ENCODE measurements at regions not wholly inside any gene's neighbourhood (a gene's known extent, or its start where the extent isn't known, plus 50 kb on each side); places are given as distances from the start of the nearest gene placed in this dataset.
"Not testable (repeated sequence)": the region's sequence is repeated elsewhere in the genome, so short reads cannot be mapped to it uniquely, and the experiment has no call there.

DNA sequence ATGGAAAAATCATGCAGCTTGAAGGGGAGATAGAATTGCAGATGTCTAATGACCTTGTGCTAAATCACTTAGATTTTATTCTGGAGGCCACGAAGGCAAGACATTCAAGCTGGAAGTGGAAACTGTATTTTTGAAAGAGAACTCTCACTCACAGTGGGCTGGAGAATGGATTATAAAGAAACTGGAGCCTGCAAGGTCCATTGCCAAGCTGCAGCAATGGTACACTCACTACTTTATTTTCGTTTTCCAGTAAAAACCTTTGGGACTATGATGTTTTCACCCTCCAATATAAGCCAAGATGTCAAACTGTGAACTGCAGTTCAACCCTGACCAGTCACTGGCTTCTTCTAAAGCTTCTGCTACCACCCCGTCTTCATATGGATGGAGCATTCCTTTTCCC lies 62.0 kb downstream of the SKIDA1 start:
- DNase-seq (ENCODE audit: low read depth, low spot score), result no peak

DNA sequence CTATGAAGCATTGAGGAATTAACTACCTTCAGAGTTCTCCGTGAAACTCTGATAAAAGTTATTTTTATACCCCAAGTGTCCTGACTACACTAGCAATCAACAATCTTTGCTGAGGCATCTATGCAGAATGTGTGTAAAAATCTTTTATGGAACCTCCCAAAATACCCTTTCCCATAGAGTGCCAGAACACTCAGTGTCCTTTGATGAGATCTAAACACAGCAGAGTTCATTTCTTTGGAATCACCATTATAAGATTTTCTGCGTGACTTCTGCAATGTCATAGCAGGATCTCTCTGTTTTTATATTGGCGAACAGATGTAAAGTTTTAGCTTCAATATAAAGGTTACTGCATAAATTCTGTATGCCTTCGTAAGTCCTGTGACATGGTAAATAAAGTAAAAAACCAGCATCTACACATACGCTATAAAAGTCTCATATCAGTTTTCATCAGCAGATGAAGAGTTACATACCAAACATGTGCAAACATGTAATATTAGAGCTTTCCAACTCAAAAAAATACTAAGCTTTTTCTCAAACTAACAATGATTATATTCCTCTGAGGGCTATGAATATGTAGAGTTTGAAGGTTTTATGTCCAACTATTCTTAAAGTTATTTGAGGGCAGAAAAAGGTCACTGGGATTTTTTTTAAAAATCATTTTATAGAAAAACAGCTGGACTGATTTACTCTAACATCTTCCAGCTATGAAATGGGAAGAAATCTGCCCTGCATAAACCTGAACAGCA lies 67.2 kb downstream of the SKIDA1 start:
- DNase-seq (ENCODE audit: low read depth, low spot score), result no peak
- H3K27ac ChIP-seq, result no peak overlapping the region

More for the DNA sequence above, 62.0 kb downstream of the SKIDA1 start:
- no peak overlapping the region for H3K27ac ChIP-seq

DNA sequence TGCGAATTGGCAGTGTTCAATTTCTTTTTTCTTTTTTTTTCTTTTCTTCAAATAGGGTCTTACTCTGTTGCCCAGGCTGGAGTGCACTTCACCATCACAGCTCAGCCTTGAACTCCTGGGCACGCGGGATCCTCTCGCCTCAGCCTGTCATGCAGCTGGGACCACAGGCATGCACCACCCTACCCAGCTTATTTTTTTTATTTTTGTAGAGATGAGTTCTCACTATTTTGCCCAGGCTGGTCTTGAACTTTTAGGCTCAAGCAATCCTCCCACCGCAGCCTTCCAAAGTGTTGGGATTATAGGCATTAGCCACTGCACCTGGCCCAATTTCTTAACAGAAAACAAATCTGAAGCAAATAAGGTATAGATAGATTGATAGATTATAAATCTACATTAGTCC lies 69.3 kb downstream of the SKIDA1 start:
- no peak overlapping the region for H3K27ac ChIP-seq
- no peak for DNase-seq (ENCODE audit: low read depth, low spot score)

DNA sequence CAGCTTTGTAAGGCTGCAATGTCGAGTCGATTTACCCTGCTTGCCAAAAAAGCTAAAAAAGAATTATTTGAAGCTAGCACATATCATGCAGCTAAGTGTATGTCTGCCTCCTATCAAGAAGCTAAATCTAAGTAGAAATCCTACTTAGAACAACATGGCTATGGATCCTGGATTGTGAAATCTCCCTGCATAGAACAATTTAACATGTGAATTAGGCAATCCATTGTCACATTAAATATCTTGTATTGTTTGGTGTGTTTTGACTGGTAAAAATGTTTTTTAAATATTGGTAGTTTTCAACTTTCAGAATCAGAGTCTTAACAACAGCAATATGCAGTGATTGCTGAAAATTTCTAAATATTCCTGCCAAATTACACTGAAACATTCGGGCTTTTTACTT lies 73.3 kb downstream of the SKIDA1 start:
- no peak overlapping the region for H3K27ac ChIP-seq
- DNase-seq (ENCODE audit: low read depth, low spot score), result no peak

DNA sequence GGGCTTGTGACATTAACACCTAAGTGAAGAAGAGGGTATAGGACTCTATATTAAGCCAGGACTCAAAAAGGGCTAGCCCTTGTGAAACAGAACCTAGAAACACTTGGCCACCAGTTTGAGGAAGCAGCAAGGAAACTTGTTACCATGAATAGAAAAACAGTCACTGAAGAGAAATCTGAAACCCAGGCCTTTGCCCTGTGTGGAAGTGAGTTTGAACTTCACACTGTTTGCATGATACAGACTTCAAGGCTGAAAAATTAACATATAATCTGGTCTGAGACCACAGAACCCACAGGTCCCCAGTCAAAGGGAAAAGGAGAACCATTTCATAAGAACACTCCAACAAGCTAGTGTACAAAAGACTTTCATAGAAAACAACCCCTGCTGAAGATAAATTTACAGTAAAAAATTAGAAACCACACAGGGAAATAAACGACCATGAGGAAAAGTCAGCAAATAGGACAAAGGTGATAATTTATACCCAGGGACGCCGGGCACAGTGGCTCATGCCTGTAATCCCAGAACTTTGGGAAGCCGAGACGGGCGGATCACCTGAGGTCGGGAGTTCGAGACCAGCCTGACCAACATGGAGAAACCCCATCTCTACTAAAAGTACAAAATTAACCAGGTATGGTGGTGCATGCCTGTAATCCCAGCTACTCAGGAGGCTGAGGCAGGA lies 76.1 kb downstream of the SKIDA1 start:
- no peak overlapping the region for H3K27ac ChIP-seq
- no peak for DNase-seq (ENCODE audit: low read depth, low spot score)

DNA sequence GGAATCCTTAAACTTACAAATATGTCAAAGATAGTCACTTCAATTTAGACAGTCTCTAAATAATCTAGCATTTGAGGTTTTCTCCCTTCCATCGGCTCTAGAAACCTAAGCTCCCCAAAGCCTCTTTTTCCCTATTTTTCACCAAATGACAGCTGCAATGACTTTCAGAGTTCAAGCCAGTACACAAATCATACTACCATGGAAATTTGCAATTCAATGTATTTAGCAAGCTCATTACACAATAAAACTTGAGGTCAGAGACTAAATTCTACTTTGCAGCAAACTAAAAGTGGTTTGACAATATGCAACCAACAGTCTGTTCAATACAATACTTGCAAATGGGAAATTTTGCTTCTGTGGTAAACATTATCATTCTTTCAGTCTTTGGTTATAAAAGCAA lies 80.3 kb downstream of the SKIDA1 start:
- H3K27ac ChIP-seq, result no peak overlapping the region
- DNase-seq (ENCODE audit: low read depth, low spot score), result no peak

DNA sequence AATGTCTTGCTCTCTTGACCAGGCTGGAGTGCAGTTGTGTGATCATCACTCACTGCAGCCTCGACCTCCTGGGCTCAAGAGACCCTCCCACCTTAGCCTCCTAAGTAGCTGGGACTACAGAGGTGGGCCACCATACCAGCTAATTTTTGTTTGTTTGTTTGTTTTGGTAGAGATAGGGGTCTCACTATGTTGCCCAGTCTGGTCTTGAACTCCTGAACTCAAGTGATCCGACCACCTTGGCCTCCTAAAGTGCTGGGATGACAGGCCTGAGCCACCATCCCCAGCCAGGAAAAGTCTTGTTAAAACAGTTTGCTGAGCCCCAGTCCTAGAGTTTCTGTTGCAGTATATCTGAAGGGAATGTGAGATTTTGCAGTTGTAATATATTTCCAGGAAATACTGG lies 83.9 kb downstream of the SKIDA1 start:
- H3K27ac ChIP-seq, result no peak overlapping the region
- DNase-seq (ENCODE audit: low read depth, low spot score), result no peak

DNA sequence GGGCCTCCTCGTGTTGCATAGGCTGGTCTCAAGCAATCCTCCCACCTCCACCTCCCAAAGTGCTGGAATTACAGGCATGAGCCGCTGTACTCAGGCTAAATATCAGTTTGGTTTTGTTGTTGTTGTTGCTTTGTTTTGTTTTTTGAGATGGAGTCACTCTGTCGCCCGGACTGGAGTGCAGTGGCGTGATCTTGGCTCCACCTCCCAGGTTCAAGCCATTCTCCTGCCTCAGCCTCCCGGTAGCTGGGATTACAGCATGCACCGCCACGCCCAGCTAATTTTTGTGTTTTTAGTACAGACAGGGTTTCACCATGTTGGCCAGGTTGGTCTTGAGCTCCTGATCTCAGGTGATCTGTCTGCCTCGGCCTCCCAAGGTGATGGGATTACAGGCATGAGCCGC lies 86.6 kb downstream of the SKIDA1 start:
- DNase-seq (ENCODE audit: low read depth, low spot score); H3K27ac ChIP-seq: not testable (repeated sequence)

DNA sequence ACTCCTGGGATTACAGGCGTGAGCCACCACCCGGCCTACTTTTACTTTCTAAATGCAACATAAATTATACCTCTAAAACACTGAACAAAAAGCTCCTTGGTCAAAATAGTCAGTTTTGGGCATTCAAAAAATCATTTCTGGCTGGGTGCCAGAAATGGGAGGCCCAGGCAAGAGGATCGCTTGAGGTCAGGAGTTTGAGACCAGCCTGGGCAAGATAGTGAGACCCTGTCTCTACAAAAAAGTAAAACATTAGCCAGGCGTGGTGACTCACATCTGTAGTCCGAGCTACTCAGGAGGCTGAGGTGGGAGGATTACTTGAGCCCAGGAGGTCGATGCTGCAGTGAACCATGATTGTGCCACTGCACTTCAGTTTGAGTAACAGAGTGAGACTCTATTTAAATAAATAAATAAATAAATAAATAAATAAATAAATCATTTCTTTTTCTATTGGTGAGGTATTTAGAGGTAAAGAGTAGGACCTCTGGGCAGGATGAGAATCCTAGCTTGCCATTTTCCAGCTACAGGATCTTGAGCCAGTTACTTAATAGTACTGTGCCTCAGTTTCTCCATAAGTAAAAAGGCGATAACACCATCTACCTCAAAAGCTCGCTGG lies 87.6 kb downstream of the SKIDA1 start:
- no peak for DNase-seq (ENCODE audit: low read depth, low spot score)
- no peak overlapping the region for H3K27ac ChIP-seq

DNA sequence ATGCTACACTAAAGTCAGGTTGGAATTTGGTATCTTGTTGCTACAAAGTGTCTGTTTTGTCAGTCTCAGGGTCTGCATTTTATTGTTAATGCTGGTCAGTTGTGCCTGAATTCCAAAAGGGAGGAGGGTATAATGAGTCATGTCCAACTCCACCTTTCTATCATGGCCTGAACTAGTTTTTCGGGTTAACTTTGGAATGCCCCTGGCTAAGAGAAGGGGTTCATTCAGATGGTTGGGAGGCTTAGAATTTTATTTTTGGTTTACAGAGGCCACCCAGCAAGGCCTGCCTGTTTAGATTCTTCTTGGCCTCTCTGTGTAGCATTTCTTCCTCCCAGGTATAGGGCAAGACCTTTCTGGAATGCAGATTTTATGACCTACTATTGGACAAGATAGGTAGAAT lies 93.2 kb downstream of the SKIDA1 start:
- H3K27ac ChIP-seq, result peak overlapping the region; percentile 4
- DNase-seq (ENCODE audit: low read depth, low spot score), result no peak

DNA sequence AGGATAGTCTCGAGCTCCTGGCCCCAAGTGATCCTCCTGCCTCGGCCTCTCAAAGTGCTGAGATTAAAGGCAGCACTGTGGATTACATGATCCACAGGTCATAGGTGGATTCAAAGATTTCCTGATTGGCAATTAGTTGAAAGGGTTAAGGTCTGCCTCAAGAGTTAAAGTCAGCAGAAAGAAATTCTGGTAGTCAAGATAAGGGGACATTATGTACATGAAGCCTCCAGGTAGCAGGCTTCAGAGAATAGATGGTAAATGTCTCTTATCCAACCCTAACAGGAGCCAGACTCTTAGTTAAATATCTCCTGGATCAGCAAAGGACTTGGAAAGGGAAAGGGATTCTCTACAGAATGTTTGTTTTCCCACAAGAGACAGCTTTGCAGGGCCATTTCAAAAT lies 93.7 kb downstream of the SKIDA1 start:
- DNase-seq (ENCODE audit: low read depth, low spot score), result no peak
- peak overlapping the region; percentile 4 for H3K27ac ChIP-seq

DNA sequence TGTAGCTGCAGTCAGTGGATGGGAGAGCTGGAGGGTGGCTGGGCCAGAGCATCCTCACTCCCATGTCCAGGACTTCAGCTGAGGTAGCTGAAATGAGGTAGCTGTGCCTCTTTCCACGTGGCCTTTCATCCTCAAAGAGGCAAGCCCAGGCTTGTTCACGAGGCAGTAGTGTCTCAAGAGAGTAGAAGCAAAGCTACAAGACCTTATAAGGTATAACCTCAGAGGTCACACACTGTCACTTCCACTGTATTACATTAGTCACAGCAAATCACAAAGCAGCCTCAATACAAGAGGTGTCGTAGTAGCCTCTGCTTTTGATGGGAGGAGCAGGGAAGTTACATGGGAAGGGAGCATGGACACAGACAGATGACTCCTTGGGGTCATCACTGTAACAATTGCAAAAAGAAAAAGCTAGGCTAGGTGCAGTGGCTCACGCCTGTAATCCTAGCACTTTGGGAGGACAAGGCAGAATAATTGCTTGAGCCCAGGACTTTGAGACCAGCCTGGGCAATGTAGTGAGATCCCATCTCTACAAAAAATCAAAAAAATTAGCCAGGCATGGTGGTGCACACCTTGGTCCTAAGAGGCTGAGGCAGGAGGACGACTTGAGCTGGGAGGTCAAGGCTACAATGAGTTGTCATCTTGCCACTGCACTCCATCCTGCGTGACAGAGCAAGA lies 97.5 kb downstream of the SKIDA1 start:
- H3K27ac ChIP-seq, result no peak overlapping the region
- no peak for DNase-seq (ENCODE audit: low read depth, low spot score)

DNA sequence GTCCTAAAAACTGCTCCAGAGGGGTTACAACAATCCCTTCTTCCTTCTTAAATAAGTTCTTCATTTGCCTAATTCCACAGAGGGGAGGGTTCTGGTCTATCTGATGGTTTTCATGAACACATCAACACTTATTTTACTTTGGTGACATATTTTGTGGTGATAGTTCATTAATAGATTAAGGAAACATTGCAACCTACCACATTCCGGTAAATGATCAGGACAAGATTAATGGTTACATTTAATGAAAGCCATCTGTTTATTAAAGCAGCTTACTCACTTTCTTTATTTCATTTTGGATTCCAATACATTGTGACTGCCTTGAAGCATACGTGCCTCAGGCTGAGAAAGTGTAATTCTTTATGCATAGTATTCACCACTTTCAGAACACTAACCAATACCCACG lies 101.0 kb downstream of the SKIDA1 start:
- DNase-seq (ENCODE audit: low read depth, low spot score), result no peak
- H3K27ac ChIP-seq, result no peak overlapping the region

DNA sequence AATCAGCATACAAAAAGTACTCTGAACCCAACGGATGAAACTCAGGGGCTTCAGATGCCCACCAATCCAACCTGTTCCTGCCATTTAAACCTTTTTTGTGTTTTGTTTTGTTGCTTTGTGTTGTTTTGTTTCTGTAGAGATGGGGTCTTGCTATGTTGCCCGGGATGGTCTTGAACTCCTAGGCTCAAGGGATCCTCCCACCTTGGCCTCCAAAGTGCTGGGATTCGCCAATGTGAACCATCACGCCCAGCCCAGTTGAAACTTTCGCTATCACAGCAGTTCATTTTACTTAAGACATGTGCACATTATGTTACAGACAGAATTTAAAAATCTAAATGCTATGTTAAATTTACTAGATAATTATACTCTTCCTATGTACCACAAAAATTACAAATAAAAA lies 101.6 kb downstream of the SKIDA1 start:
- DNase-seq (ENCODE audit: low read depth, low spot score), result no peak
- no peak overlapping the region for H3K27ac ChIP-seq

DNA sequence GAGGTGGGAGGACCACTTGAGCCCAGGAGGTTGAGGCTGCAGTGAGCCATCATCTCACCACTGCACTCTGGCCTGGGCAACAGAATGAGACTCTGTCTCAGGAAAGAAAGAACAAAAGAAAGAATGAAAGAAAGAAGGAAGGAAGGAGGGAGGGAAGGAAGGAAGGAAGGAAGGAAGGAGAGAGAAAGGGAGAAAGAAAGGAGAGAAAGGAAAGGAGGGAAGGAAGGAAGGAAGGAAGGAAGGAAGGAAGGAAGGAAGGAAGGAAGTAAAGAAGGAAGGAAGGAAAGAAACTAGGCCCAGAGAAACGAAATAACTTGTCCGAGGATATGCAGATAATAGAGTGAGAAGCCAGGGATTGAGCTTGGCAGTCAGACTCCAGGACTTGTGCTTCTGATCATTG lies 102.1 kb downstream of the SKIDA1 start:
- no peak overlapping the region for H3K27ac ChIP-seq
- DNase-seq (ENCODE audit: low read depth, low spot score), result no peak

DNA sequence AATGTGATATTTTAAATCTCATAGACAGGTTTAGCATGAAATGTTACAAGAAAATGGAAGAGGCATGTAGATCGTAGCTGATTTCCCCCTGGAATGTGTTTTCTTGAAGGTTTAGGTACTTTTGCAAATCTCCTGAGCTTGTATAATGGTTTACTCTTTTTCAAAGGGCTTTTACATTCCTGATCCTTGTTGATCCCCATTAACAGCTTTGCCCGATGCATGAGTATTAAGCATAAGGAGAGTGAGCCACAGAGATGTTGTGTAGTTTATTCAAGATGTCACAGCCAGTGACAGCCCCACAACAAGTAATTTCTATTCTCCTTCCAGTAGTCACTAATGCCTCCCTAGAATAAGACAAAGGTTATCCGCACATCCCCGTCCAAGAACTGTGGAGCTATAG lies 103.7 kb downstream of the SKIDA1 start:
- DNase-seq (ENCODE audit: low read depth, low spot score), result no peak
- H3K27ac ChIP-seq, result no peak overlapping the region

DNA sequence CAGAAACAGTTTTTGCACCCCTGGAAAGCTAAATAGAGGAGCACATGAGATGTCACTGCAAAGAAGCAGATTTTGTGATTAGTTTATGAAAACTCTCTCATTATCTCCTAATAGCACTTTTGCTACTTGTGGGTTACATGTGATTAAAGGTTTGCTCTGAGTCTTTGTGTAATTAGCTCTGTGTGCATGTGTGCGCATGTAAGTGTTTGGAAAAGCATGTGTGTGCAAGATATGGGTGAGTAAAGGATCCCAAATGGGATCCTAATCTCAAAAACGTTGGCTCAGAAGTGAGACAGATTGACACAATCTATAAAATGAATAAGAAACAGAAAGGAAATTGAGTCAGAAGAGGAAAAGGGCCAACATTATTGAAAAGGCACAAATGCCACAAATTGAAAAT lies 104.5 kb downstream of the SKIDA1 start:
- H3K27ac ChIP-seq, result no peak overlapping the region
- DNase-seq (ENCODE audit: low read depth, low spot score), result no peak

DNA sequence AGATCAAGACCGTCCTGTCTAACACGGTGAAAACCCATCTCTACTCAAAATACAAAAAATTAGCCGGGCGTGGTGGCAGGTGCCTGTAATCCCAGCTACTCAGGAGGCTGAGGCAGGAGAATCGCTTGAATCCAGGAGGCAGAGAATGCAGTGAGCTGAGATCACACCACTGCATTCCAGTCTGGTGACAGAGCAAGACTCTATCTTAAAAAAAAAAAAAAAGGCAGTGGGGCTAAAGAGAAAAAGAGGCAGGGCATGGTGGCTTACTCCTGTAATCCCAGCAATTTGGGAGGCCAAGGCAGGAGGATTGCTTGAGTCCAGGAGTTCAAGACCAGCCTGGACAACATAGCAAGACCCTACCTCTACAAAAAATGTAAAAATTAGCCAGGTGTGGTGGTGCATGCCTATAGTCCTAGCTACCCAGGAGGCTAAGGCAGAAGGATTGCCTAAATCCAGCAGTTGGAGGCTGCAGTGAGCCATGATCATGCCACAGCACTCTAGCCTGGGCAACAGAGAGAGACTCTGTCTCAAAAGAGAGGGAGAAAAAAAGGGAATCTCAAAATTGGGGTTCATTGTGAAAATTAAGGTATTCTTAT lies 106.4 kb downstream of the SKIDA1 start:
- not testable (repeated sequence) for H3K27ac ChIP-seq; DNase-seq (ENCODE audit: low read depth, low spot score)

DNA sequence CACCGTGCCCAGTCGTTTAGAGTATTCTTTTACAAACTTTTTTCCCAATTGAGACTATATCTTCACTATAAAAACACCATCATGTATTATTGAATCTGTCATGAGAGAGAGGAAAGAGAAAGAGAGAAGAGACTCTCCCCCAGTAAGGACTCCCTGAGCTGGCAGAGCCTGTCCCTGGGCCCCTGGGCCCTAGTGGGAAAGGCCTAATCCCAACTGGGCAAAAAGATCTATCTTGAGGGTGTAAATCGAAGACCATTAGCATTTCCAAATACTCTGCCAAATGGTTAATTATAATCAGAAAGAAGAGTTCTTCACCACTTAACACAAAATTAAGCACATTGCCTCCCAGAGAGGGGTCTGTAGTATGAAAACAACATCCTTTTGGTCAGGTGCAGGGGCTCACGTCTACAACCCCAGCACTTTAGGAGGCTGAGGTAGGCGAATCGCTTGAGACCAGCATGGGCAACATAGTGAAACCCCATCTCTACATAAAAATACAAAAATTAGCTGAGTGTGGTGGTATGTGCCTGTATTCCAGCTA lies 108.2 kb downstream of the SKIDA1 start:
- DNase-seq (ENCODE audit: low read depth, low spot score), result no peak

DNA sequence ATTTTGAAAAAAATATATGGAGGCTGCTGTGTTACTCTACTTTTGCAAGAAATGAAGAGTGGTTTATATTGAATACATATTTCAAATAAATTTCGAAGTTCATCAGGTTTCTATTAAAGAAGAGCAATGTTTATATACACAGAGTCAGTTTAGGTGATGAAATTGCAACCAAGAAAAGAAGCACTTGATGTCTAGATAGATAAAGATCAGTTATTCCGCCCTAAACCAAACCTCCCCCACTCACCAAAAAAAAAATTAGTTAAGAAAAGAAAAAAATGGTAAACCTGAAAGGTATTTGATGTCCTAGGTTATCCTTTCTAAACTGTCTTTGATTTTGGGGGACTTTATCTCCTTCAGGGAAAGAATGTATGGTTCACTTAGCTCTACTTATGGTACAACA lies 111.8 kb downstream of the SKIDA1 start:
- no peak overlapping the region for H3K27ac ChIP-seq
- DNase-seq (ENCODE audit: low read depth, low spot score), result no peak

More for the DNA sequence above, 108.2 kb downstream of the SKIDA1 start:
- H3K27ac ChIP-seq, result no peak overlapping the region

Data from epithelial cell of prostate (primary cell).